ENCODE measurements at regions not wholly inside any gene's neighbourhood (a gene's known extent, or its start where the extent isn't known, plus 50 kb on each side); places are given as distances from the start of the nearest gene placed in this dataset.
A peak's percentile ranks its signal among the peaks of the same experiment; 100 is the strongest.
"Not testable (repeated sequence)": the region's sequence is repeated elsewhere in the genome, so short reads cannot be mapped to it uniquely, and the experiment has no call there.

DNA sequence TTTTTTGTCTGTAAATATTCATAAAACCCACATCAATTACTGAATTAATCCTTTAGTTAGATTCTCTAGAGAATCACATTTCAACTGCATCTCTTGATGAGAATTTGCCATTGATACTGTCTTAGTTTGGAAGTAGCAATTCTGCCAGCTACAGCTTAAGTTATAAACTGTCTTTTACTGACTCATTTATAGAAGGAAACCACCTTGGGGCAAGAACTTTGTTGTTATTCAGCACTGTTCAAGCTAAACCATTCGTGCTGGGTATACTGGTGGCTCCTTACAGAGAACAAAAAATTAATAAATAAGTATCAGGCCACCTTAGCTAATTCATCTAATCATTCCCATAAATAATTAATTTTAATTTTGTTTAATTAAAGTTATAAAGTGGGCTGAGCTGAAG lies 1082.6 kb upstream of the CELF4 start:
- no peak for DNase-seq (ENCODE audit: extremely low read depth in 1 of 11, low read depth in 9 of 11, low spot score in 4 of 11)

DNA sequence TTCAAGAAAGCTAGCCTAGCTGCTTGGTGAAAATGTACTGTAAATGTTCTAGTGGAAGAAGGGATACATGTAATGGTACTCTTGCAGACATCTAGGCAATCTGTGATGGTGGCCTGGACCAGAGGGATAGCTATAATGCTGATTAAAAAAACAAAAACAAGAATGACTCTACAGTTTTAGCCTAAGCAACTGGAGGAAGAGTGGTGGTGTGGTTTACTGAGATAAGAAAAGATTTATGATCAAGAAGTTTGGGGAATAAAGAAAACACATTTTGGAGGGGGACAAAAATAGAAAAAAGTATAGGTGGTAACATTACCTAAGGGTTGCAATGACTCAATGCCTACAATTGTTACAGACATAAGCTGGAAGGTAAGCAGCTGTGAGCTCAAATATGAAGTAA lies 1080.7 kb upstream of the CELF4 start:
- DNase-seq (ENCODE audit: extremely low read depth in 1 of 11, low read depth in 9 of 11, low spot score in 4 of 11): no peak

DNA sequence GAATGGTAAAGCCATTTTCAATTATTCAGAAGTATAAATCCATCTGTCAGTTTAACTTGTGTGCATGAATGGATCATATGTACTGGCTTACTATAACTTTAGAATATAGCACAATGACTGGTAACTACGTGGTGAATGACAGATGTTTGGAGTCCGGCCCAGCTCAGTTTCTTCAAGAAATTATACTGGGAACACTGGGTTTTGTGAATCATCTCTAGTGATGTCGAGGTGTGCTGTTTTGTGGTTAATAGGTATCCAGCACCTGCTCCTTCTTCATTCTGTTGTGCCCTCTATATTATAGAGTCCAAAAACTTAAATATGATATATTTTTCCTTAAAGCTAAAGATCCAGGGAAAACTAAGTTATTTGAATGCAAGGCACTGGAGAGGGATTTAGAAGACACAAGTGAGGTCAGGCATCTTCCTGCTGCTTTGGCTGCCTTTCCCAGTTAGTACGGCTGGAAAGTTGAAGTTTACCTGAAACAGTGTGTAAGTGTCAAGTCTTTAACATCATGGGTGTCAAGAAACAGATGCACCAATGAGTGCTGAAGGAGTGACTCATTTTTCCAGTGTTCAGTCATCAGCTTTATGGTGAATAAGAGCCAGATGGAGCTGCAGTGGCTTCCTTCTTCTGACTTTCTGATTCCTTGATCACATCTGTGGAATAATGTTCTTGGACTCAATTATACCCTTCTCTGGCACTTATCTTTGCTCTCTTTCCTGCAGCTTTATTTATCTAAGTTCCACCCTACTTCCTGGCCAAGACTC lies 1079.5 kb upstream of the CELF4 start:
- DNase-seq (ENCODE audit: extremely low read depth in 1 of 11, low read depth in 9 of 11, low spot score in 4 of 11): no peak

DNA sequence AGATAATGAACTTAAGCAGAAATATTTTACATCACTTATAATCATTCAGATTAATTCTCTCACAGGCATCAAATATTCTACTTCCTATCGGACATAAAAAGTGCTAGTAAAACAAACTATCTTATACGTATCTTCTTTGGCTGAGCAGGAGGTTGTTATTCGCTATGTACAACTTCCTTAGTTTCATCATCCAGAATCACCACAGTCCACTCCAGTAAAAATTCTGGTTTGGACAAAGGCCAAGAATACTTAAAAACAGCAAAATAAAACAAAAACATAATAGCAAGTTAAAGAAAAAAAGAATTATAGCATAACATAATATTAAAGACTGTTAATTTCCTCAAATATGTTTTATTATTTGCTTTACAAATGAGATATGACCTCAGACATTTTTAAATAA lies 1077.1 kb upstream of the CELF4 start:
- peak in 1 of 11 donors; percentile 2 for DNase-seq (ENCODE audit: extremely low read depth in 1 of 11, low read depth in 9 of 11, low spot score in 4 of 11)

DNA sequence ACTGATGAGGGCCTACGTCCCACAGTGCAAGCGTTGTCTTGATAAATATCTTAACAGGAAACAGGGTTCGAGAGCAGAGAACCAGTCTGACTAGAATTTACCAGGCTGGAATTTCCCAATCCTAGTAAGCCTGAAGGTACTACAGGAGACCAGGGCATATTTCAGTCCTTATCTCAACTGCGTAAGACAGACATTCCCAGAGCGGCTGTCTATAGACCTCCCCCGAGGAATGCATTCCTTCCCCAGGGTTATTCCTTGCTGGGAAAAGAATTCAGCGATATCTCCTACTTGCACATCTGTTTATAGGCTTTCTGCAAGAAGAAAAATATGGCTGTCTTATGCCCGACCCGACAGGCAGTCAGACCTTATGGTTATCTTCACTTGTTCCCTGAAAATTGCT lies 1074.1 kb upstream of the CELF4 start:
- DNase-seq (ENCODE audit: extremely low read depth in 1 of 11, low read depth in 9 of 11, low spot score in 4 of 11): not testable (repeated sequence)

DNA sequence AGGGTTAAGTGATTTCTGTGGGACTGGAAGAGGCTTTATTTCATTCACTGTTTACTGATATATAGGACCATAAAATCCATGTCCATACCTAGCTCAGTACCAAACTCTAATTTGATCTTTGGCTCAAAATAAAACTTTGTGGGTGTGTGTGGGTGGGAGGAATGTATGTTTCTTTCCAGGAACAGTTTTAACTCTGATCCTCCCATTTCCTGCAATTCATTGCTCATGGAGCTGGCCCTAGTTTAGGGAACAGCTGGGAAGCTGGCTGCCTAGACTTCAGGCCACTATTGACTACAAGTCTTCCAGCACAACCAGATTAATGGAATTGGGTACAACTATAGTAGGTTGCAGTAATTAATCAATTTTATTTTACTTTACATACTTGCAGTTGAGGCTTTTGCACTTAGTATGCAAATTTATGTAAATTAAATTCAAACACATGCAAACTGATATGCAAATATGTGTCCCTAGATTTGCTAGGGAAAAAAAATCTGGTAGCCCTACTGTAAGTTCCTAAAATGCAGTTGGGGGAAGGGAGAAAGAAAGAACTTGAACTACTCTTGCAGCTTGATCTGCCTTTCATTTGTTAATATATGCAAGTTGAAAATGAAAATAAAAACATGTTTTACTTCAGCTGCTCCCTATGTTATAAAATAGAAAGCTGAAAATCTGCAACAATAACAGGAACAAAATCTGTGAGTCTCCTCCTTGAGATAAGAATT lies 1070.3 kb upstream of the CELF4 start:
- peak in 10 of 11 donors; percentile 11 to 43 (median 20) for DNase-seq (ENCODE audit: extremely low read depth in 1 of 11, low read depth in 9 of 11, low spot score in 4 of 11)

DNA sequence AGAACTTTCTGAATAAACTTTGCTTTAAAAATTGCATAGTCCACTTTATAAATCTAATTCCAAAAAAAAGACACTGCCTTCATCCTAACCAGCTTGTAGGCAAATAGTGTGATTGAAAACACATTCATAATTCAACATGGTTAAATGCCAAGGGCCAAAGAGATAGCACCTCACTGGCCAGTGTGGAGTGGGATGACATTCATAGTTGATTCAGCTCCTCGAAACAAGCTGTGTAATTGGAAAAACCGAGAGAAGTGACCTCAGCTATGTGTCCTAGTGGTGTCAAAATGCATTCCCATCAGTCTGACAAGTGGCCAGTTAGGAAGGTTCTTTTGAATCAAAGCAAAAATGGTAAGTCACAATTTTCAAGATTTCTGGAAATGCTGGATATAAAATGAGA lies 1068.5 kb upstream of the CELF4 start:
- DNase-seq (ENCODE audit: extremely low read depth in 1 of 11, low read depth in 9 of 11, low spot score in 4 of 11): no peak

DNA sequence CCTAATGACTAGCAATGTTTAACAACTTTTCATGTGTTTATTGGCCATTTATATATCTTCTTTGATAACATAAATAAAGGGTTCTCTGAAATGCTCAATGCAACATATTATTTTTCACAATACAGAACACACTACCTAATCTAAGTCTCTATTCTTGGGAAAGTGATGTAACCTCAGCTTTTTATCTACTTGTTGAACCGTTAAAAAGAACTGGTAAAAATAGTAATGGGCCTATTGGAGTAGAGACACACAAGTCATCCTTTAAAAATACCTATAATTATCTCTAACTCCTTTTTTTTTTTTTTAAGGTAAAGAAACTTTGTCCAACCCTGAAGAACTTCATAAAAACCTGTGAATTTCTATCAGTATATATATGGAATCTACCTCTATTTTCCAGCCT lies 1067.7 kb upstream of the CELF4 start:
- no peak for DNase-seq (ENCODE audit: extremely low read depth in 1 of 11, low read depth in 9 of 11, low spot score in 4 of 11)

DNA sequence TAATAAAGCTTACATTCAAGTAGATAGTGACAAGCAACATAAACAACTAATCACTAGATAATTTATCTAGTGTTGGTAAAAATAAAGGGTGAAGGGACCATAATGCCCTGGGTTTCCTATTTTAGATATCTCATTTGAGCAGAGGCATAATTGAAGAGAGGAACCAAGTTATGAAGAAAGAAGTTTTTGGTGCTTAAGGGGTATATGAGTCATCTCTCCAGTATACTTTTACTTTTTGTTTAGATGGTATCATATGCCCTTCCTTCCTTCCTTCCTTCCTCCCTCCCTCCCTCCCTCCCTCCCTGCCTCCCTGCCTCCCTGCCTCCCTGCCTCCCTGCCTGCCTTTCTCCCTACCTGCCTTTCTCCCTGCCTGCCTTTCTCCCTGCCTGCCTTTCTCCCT lies 1053.5 kb upstream of the CELF4 start:
- DNase-seq (ENCODE audit: extremely low read depth in 1 of 11, low read depth in 9 of 11, low spot score in 4 of 11): no peak

DNA sequence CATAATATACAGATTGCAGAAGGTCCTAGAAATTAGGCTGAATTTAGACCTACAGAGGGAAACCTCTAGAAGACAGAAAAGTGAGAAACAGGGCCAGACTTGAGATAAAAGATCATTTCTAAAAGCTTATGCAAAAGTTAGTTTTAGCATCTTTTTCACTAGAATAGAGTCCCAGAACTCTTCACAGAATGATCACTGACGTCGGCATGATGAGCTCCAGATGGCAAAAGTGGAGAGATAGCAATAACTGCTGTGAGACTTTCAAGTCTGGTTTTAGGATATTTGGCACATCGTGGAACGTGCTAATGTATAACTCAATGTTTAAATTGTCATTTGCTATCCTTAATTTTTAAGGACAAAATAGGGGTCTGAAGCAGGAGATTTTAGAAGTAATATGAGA lies 1050.7 kb upstream of the CELF4 start:
- no peak for DNase-seq (ENCODE audit: extremely low read depth in 1 of 11, low read depth in 9 of 11, low spot score in 4 of 11)

DNA sequence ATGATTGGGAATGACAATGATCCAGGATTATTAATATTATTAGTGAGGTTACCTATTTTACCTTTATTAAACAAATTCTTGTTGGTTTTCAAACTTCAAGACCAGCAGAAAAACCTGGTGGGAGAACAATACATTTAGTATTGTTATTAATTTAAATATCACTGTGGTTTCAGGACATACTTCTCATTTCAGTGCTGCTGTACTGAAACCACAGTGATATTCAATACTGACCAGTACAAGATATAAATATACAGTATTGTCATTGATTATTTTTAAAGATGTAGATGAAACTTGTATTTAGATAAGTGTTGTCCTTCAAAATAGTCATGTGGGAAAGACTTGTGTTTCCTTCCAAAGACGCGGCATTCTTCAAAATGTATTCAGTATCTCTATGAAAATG lies 1047.3 kb upstream of the CELF4 start:
- no peak for DNase-seq (ENCODE audit: extremely low read depth in 1 of 11, low read depth in 9 of 11, low spot score in 4 of 11)

DNA sequence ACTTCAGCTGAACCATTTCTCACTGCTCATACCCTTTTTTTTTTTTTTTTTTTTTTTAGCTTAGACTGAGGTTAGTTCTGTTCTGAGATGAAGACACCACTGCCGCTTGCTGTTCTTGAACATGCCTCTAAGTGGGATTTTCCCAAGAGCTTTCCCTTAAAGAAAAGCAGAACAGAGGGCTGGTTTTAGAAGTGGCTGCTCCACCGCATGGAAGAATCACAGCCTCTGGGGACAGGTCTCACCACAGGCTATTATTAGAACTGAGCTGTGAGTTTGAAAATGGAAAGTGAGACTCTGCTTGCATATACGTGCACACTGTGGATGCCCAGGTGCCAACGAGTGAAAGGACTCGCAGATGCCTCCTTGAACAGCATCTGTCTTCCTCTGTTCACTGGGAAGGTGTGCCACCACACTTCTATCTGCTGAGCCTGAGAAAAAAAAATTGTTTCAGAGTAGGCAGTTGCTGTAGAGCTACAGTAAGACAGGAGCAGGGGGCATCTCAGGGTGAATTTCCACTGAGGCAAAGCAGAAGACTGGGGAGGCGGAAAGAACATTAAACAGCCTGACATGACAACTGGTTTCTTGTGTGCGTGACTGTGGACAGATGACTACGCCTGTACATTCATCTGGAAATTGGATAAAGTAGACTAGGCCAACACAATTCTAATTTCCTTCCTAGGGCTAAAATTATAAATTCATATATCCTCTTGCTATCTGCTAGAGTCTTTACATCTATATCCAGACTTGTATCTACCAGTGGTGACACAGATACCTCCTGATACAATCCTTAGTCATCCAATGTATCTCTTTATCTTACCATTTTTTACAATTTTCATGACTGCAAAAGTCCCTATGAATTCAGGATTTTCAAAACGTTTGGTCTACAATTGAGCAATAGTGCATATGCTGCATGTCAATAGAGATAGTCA lies 1045.7 kb upstream of the CELF4 start:
- DNase-seq (ENCODE audit: extremely low read depth in 1 of 11, low read depth in 9 of 11, low spot score in 4 of 11): no peak

DNA sequence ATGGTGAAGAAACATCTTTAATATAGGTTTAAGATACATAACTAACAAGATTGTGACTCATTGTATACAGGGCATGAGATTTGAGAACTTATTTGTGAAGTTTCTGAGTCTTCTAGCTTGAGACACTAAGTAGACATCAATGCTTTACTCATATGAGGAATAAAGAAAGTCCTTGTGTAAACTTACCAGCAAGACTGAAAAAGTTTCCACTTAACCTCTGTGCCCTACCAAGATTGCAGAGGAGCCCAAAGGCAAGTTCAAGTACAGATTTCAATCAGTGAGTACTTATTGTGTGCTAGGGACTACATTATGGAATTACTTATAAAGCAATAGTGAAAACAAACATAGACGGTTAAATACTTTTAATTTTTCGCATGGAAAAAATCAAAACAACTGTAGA lies 1041.2 kb upstream of the CELF4 start:
- no peak for DNase-seq (ENCODE audit: extremely low read depth in 1 of 11, low read depth in 9 of 11, low spot score in 4 of 11)

DNA sequence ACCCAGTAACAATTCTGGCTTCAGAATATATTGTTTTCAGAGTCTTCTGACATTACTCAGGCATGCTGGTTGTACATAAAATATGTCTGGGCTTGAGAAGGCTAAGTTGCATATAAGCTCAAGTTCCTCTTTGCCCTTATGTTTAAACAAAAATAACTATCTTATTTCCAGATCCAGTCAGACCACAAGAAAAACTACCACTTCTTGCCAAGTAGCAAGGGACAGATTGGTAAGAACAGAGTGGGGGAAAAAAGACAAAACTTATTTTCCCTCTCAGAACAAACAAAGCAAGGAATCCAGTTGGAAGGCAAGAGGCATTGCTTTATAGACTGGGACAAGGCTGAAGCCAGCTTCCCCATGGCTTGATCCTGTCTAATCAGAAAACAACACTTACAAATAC lies 1036.7 kb upstream of the CELF4 start:
- no peak for DNase-seq (ENCODE audit: extremely low read depth in 1 of 11, low read depth in 9 of 11, low spot score in 4 of 11)

DNA sequence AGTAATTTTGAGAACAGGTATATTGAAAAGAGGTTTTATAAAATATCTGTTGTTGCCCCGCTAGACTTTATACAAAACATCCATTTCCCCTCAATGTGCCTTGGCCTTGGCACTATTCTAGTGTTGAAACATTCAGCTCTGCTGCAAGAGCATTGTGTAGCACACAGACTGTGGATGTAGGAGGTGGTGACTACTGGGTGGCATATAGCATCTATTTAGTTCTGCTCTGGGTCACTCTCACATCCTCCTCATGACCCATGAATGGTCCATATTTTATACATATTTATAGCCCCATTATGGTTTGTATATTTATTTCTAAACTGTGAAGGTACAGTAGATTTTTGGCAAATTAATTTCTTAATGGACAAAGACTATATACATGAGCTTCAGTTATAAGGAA lies 1022.0 kb upstream of the CELF4 start:
- no peak for DNase-seq (ENCODE audit: extremely low read depth in 1 of 11, low read depth in 9 of 11, low spot score in 4 of 11)

DNA sequence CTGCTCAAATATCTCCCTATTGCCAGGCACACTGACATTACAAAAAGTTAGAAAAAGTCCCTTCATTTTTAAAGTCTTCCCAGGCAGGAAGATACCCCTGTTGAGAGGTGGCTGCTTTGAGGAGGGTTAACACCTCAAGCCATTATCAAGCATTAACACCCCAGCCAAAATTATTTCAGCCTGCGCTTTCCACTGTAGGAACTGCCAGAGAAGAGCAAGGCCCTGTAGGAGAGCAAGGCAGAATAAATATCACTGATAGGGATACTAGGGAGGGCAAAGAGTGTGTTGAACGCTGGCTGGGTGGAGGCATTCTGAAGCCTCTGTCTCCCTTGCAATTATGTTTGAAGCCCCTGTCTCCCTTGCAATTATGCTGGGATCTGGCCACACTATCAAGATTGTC lies 1020.7 kb upstream of the CELF4 start:
- DNase-seq (ENCODE audit: extremely low read depth in 1 of 11, low read depth in 9 of 11, low spot score in 4 of 11): no peak

DNA sequence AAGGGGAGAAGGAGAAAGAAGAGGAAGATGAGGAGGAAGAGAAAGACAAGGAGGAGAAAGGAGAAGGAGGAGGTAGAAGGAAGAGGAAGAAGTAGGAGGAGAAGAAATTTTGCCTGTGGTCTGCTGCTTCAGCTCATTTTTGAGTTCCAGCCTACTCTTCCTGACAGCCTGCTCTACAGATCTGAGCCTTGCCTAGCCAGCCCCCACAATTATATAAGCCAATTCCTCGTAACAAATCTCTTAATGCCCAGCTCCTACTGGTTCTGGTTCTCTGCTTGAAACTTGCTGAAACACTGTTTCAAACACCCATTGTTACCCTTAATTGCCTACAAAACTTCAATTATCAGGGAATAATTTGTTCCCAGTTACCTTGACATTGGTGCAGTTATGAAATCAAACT lies 1014.2 kb upstream of the CELF4 start:
- no peak for DNase-seq (ENCODE audit: extremely low read depth in 1 of 11, low read depth in 9 of 11, low spot score in 4 of 11)

DNA sequence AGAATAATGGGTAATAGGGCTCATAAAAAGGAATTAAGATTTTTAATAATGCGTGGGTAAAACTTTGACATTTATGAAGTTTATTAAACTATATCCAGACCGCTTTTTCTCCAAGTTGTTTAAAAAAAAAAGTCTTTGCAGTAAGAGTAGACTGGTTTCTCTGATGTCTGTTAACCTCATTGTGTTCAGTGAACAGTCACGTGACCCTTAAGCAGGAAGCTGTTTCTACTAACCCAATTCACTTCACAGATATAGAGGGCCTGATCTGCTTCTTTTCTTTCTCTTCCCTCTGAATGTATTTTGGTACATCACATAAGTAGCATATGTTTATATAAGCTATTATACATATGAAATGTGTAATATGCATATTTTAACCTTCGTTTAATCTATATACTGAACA lies 1011.3 kb upstream of the CELF4 start:
- DNase-seq (ENCODE audit: extremely low read depth in 1 of 11, low read depth in 9 of 11, low spot score in 4 of 11): no peak

DNA sequence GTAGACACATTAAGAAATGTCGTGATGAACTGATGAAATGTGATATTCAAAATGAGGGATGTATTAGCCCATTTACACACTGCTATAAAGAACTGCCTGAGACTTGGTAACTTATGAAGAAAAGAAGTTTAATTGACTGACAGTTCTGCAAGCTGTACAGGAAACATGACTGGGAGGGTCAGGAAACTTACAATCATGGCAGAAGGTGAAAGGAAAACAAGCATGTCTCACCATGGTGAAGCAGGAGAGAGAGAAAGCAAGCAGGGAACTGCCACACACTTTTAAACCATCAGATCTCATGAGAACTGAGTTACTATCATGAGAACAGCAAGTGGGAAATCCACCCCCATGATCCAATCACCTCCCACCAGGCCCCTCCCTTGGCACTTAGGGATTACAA lies 1010.8 kb upstream of the CELF4 start:
- DNase-seq (ENCODE audit: extremely low read depth in 1 of 11, low read depth in 9 of 11, low spot score in 4 of 11): no peak

DNA sequence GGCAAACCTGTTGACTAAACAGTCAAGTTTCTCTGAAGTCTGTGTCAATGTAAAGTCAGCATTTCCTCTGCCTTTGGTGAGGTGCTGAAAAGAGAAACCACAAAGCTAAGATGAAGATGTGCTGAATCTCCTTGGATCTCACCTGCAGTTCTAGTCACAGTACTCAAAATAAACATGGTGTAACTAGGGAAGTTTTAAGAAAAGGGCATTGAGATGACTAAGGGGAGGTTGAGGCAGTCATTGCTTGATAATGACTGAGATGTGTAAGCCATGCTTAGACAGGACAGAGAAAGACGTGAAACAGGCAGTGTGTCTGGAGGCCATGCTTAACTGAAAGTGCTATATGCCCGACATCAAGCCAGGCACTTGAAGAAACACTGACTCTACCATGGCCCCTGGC lies 1010.0 kb upstream of the CELF4 start:
- DNase-seq (ENCODE audit: extremely low read depth in 1 of 11, low read depth in 9 of 11, low spot score in 4 of 11): no peak
